ENCODE measurements at regions not wholly inside any gene's neighbourhood (a gene's known extent, or its start where the extent isn't known, plus 50 kb on each side); places are given as distances from the start of the nearest gene placed in this dataset.

DNA sequence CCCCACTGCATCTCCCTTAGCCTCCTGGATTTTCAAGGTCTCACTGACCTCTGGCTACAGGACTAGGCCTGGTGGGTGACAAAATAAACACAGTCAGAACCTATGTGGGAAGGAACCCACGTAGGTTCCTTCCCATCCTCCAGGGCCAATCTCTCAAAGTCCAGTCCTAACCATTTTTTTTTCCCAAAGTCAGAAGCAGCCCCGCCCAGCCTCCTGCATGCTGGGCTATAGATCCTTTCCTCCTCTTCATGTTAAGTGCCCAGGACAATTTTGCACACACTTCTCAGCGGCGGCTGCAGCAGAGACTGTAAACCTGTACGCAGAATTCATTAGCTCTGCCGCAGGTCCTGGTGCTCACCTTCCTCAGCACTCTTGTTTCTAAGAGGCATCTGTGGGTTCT is 285.8 kb downstream of the NPIPA8 start:
- no peak for DNase-seq

DNA sequence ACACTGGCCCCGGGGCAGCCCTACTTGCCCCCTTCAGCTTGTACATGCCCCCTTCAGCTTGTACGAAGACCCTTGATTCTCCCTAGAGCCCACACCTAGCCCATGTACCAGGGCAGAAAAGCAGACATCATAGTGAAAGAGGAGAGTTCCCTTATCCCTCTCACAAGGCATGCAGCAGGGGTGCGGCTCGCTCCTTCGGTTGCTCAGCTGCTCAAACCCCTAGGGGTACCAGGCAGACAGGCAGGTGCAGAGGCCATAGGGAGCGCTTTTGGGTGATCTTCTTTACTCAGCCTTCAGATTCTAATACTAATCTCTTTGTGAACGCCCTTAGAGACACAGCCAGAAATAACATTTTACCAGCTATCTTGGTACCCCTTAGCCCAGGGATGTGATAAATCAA is 286.3 kb downstream of the NPIPA8 start:
- DNase-seq: no peak

DNA sequence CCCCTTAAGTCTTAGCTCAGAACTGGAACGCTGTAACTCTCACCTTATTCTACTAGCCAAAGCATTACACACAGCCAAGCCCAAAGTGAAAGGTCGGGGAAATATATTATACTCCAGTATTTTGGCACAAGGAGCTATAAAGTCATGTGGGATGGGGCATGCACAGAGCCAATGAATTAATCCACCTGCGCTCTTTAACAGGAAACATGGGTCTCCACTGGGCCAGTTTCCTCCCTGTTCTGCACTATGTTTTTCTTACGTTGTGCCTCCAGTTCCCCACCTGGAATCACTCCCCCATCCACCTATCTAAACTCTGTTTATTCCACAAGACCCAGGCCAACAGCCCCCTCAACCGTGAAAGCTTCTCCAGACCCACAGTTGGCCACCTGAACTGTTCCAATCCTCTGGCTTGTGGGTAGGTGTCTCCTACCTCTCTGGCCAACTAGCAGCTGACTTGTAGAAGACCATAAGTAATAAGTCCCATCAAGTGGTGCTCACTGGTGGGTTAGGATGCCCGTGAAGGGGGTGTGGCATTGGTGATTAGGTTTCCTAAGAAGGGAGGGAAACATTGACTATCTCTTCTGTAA is 286.9 kb downstream of the NPIPA8 start:
- no peak for DNase-seq

DNA sequence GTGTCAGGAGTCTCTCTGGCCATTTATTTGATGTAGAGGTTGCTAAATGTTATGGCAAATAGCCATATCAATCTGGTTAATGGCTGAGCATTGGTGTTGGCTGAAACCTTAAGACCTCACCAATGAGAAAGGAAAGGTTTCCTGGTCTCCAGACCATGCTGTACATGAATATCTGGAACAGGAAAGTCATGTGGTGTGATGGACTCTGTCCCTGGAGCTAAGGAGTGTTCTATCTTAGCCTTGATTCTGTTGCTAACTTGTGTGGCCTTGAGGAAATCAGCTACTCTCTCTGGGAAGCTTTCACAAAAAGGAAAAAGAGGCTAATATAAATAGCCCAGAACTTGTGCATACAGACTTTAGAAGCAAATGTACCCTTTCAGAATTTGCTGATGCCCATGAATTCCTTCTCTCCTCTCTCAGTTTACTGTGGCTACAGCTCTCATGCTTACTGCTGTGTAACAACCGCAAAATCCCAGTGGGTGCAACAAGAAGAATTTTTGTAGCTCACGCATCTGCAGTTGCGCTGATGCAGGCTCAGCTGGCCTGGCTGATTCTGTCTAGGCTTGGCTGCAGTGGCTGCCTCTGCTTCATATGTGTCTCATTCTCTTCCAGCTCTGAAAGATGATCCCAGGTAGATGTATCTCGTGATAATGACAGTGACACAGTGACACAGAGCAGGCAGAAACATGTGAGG is 287.5 kb downstream of the NPIPA8 start:
- no peak for DNase-seq

DNA sequence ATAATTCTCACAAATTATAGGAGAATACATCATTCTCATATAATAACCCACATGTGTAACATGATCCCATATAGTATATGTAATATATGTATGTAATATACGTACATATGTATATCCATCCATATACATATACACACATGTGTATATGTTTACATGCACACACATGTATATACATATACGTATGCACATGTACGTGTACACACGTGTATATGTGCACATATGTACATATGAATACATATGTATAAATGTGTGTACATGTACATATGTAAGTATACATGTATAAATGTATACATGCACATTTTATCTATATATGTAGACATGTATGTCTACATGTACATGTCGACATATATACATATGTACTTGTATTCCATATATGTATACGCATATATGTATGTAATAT is 288.8 kb downstream of the NPIPA8 start:
- DNase-seq: no peak

DNA sequence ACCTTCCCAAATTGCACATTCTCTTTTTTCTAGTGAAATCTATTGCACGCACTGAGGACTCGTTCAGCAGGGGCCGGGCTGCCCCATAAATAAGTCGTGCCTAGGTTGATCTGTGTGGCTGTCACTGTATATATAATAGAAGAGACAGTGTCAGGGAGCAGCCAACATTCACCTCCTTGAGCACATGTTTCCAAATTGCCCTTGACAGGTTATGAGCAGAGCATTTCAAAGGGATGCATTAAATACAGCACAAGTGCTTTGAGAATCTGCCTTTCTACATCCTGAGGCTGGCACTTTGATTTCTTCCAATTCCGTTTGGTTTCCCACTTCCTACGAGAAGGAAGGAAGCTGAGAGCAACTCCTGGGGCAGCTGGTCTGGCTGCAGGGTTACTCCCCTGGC is 291.2 kb downstream of the NPIPA8 start:
- DNase-seq: no peak

DNA sequence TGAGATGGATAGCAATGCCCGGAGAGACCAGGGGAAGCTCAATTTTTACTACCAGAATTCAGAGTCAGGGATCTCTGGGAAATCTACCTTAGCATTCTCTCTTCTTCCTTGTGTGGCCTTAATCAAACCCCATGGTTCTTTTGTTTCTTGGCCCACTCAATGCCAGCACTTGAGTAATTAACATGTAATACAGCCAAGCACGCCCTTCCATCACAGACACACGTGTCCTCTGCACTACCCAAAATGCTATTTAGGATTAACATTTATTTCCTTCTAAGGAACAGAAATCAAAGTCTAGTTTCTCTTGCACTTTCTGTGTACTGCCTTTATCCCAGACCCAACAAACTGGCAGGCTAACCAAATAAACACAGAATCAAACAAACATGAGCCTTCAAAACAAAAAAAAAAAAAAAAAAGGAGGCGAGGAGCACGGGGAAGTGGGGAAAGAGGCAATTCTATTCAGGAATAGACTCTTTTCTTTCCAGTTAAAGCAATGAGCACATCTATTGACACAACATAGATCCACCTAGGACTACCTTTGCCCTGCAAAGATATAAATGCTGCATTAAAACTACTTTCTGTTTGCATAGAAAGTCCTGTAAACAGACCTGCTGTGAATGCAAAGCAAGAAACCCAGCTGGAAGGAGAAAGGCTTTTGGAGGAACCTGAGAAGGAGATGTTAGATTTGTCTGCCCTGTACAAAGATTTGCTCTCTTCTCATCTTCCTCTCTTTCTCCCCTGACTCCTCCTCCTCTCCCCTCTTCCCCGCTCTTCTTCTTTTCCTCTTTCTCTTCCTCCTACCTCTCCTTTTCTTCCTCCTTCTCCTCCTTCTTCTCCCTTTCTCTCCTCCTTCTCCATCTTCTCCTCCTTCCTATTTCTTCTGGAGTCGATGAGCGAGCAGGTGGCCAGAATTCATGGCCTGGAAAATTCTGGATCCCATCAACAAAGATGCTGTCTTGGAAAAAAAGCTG is 294.4 kb downstream of the NPIPA8 start:
- no peak for DNase-seq

DNA sequence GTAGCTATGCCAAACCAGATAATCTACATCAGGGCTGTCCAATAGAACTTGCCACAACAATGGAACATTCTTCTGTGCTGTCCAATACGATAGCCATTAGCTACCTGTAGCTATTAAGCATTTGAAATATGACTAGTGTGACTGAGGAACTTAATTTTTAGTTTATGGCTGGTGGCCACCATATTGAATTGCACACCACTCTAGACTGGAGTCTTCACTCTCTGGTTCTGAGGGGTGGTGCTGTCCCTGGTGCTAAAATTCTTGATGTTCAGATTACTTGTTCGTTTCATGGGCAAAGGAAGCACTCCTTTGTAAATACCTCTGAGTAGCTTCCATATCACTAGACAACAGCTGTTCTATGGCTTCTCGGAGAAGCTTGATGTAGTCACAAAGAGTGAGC is 296.6 kb downstream of the NPIPA8 start:
- DNase-seq: no peak

DNA sequence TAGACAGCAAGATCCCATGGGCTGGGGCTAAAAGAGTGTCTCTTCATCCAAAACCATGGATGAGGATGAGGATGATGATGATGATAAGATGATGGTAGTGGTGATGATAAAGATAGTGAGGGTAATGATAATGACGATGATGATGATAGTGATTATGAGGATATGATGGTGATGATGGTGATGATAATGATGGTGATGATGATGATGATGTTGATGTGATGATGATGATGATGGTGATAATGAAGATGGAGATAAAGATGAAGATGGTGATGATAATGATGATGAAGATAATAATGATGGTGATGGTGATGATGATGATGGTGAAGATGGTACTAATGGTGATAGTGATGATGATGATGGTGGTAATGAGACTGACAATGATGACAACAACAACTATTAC is 299.5 kb downstream of the NPIPA8 start:
- no peak for DNase-seq

DNA sequence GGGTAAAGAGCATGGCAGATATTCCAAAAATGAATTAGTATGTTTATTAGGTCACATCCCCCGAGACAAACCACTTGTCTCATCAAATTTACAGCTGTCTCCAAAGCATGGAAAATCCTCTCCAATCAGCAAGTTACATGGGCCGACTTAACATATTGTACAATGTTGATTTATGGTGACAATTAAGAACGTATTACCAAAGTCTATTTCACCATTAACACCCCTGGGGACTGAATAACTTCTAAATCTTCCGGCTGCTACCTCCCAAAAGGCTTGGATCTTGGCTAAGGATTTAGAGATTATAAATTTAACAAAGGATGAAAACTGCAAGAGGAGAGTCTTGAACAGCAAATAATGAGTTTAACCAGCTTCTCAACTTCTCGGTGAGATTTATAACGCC is 311.9 kb downstream of the NPIPA8 start:
- DNase-seq: no peak

DNA sequence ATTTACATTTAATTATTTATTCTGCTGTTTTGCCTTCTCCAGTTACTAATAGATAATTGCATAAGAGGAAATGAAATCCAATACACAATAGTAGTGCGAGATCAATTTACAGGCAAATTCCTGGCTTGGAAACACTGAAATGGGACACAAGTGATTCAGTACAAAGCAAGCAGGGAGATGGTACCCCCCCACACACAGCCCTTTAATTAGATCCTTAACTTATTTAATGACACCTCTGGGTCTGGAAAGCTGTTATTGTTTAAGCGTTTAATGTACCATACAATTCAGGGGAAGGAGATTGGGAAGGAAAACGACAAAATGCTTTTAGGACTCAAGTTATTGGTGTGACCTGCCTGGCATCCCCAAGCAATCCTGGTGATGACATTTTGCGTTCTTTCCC is 318.2 kb downstream of the NPIPA8 start:
- no peak for DNase-seq

DNA sequence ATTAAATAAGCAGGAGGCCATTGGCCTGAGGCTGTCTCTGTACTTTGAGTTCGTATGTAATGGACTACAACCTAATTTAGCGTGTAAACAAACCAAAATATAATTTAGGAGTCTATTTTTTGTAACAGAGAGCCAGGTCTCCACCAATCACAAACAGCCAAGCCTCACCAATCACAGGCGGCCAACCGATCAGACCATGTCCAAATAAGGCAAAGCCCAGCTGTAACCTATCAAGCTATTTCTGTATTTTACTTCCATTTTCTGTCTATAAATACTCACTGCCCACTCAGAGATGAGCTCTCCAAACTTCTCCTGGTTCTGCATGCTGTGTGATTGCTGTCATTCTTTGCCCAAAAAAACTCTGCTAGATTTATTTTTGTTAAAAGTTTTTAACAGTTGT is 322.7 kb downstream of the NPIPA8 start:
- DNase-seq: no peak

DNA sequence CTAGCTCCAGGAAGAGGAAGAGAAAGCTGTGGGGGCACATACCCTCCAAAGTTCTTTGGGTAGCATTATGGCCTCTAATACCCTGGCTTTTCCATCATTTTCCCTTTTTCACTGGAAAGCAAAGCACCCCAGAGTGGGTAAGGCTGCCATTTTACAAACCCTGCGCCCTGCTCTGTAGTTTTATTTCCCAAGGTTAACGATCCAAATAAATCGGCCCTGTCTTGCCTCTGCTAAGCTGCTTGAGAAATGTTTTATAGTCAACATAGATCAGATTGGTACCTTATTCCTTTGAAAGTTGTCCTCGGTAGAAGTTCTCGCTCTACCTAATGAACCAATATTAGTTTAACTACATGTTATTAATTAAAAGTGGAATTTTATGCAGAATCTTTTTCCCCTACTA is 328.2 kb downstream of the NPIPA8 start:
- DNase-seq: no peak

DNA sequence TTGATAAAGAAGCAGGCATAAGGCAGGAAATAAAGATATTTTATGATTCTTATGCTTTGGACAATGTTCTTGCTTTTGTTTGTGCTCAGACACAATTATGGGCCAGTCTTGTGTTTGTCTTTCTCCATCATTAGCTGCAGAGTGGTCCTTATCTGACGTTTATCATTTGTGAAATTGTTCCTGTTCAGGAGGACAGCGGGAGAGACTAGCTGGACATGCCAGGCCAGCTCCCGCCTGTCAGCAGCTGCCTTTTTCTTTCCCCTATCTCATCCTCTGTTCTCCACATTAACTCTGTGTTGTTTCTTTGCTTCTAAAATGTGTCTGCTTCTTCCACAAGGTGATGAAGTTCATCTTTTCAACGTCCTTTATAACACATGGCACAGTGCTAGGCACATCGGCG is 333.5 kb downstream of the NPIPA8 start:
- DNase-seq: no peak

DNA sequence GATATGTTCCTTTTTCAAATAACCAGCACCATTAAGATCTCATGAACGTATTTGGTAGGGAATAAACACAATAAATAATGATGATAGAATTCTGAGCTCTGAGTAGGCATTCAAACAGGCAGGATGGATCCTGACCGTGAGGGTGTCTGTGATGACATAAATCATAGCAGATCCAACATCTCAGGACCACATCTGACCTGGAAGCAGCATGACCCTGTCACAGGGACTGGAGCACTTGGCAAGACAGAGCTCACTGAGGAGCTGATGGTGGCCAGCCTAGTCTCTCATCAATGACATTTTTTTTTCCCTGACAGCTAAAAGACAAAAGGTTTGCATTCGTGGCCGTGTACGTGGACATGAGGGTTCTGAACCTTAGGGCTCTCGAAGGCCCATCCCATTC is 337.5 kb downstream of the NPIPA8 start:
- no peak for DNase-seq

DNA sequence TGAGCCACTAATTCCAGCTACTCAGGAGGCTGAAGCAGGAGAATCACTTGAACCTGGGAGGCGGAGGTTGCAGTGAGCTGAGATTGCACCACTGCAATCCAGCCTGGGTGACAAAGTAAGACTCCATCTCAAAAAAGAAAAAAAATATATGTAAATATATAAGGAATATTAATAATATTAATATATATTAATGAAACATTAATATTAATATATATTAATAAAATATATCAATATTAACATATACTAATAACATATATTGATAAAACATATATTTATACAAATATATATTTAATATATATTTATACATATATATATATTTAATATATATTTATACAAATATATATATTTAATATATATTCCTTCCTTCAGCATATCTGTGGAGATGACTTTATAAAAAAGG is 338.0 kb downstream of the NPIPA8 start:
- DNase-seq: no peak

DNA sequence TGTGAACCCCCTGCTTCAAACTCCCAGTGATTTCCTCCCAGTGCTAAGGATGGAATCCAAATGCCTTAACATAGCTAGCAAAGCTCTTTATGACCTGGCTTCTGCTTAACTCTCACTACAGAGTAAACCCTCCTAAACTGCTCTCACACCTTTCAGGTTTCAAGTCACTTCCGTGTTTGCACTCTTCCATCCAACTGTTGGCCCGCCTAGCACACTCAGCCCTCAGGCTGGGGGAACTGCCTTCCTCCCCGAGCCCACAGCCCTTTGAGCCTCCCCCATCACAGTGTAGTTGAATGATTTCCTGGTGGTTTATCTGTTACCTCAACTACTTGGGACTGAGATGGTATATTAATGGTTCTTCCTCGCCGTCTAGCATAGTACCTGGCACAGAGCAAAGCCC is 342.5 kb downstream of the NPIPA8 start:
- DNase-seq: no peak

DNA sequence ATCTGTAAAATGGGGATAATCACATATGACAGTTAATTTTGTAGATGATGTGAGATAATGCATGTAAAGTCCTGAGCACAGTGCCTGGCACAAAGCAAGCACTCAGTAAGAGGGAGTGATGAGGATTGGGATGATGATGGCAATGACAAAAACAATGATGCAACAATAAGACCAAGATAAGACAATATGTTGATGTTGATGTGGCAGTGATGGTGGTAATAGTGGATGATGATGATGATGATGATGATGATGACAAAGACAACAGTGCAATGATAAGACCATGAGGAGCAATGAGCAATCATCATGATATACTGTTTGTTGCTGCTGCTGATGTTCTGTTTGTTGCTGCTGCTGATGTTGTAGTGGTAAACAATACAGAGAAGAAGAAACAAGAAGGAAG is 344.1 kb downstream of the NPIPA8 start:
- DNase-seq: no peak

DNA sequence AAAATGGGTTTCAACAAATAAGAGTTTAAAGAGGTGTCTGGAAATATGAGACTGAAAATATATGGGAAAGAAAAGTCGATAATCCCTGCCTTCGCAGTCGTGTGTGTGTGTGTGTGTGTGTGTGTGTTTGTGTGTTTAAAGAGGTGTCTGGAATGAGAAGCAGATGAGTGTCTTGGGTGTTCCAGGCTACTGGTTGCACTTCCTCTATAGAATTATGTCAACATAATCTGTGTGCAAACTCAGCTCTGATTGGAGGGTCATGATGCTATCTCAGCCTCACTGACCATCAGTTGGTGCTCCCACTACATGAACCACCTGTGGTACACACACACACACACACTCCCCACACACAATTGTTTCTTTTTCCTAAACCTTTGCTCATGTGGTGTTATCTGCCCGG is 347.3 kb downstream of the NPIPA8 start:
- no peak for DNase-seq

DNA sequence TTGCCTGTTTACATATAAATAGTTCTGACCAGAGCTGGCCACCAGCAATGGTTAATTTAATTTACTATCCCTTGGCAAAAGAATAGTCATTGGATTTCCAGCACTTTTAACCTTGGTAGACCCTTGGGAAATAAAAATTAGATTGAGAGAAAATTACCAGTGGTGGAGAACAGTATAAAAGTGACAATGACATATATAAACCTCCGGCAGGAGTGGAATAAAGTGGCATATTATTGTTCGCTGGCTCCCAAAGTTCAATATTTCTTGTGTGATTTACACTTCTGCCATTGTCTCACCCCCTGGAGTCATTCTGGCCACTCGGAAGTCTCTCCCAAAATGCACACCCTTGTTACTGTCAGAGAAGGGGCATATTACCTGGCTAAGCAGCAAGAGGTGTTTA is 347.7 kb downstream of the NPIPA8 start:
- no peak for DNase-seq

DNA sequence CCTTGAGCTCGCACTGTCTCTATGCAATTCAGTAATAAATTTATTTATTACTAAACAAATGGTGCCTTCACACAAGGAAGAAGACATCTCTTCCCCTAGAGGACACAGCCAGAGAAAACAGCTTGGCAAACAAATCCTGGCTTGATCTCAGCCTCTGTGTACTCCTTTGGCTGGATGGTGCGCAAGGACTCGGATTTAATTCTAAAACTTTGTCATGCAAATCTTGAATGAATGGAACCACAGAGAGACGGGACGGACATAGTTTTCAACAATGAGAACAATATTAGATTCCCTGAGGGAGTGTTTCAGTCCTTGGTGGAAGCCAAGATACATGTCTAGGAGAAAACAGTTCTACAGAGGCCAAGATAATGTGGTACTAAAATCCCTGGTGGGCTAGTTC is 349.5 kb downstream of the NPIPA8 start:
- DNase-seq: no peak

DNA sequence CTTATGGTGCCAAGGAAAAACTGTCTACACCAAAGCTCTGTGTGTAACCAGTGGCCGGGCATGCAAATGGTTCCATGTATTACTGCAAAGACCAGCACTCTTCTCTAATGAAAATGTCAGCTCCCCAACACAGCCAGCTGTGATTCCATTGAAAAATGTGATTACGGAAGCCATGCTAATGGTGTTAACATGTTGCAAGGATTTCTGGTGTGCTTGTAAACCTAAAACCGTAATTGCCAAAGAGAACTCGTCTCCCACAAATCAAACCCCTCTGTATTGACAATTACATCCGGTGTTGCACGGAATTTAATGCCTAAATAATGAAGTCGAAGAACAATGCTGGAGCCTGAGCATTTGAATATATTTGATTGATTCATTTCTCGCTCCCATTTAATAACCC is 351.7 kb downstream of the NPIPA8 start:
- DNase-seq: no peak

DNA sequence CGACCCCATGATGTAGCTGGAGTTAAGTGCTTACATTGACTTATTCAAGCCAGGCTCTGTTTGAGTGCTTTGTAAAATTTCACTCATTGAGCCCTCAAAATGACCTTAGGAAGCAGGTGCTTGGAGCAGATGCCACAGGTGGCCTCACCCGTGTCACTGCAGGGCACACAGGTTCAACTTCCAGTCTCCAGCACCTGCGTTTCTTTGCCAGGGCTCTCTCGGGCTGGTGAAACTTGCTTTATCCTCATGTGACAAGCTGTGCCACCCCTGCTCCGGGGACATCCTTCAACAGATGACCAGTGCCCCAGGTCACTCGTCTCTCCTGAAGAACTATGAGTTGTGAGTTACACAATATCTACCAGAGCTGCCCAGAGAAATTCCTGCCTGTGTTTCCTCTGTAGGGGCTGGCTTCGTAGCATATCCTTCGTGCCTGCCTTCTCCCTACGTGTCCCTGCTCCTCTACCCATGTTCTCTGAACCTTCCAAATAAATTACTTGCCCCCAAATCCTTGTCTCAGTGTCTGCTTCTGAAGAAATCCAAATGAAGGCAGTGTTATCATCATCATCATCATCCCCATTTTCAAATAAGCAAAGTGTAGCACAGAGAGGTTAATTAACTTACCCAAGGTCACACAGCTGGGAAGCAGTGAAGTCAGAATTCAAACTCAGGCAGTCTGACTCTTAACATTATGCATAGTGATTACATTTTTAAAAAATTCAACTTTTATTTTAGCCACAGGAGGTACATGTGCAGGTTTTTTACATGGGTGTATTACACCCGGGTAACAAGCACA is 352.5 kb downstream of the NPIPA8 start:
- no peak for DNase-seq

Data from activated gamma-delta T cell treated with Interleukin-2 at 50 U/mL for 16 hours (primary cell).